OCI-LY7 (cell line): ENCODE measurements at regions not wholly inside any gene's neighbourhood (a gene's known extent, or its start where the extent isn't known, plus 50 kb on each side); places are given as distances from the start of the nearest gene placed in this dataset.

Experiments used
- CTCF ChIP-seq: fragments of 200-600 bp; sonication (generic); conservative IDR thresholded peaks from 2 replicates; pipeline ENCODE4 v1.5.1; 2014; ENCODE audit warnings: mild to moderate bottlenecking, antibody characterized with exemption, low read length, moderate library complexity, mixed read lengths
- EZH2phosphoT487 ChIP-seq: fragments of 200-600 bp; sonication (generic); IDR thresholded peaks from 2 replicates; pipeline ENCODE4 v1.6.1; 2018; ENCODE audit warnings: low read depth, borderline replicate concordance, mild to moderate bottlenecking, mixed run types, antibody characterized with exemption, low read length, moderate library complexity, mixed read lengths

- TF ChIP-seq CTCF: no peak
- TF ChIP-seq EZH2phosphoT487: no peak
Observed at GRCh38 chrX:42129022-42129940, 205.9 kb upstream of the CASK start.
